SU-DHL-6 (cell line): ENCODE measurements at regions not wholly inside any gene's neighbourhood (a gene's known extent, or its start where the extent isn't known, plus 50 kb on each side); places are given as distances from the start of the nearest gene placed in this dataset.

Experiments
- CTCF ChIP-seq: fragments of 200-600 bp; sonication (generic); IDR thresholded peaks from one replicate; pipeline ENCODE4 v1.5.1; 2017; ENCODE audit warnings: antibody characterized with exemption, mild to moderate bottlenecking, low read length, moderate library complexity; ENCODE audit not compliant: insufficient read depth, poor library complexity, severe bottlenecking
- EZH2phosphoT487 ChIP-seq: fragments of 200-600 bp; sonication (generic), shearing (Covaris generic); conservative IDR thresholded peaks from 2 replicates; pipeline ENCODE4 v1.6.1; 2018; ENCODE audit warnings: mild to moderate bottlenecking, antibody characterized with exemption, low read length, moderate library complexity, mixed read lengths

- TF ChIP-seq CTCF (no peak), EZH2phosphoT487 (no peak)
Observed at GRCh38 chr16:85282842-85283241, 170.6 kb upstream of the CIBAR2 start.
